ENCODE measurements at regions not wholly inside any gene's neighbourhood (a gene's known extent, or its start where the extent isn't known, plus 50 kb on each side); places are given as distances from the start of the nearest gene placed in this dataset.

DNA sequence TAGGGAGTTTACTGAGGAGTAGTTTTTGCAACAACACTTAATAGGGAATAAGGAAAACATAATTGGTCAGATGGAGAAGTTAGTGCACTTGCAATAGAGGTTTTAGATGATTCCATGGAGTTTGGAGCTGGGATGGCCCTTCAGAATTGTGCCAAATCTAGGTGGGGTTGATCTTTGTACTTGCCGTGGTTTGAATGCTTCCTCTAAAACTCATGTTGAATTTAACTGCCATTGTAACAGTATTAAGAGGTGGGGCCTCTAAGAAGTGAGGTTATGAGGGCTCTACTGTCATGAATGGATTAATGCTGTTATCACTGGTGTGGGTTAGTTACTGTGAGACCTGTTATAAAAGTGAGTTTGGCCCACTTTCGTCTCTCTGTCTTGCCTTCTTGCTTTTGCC is 94.4 kb upstream of the BOD1L1 start:
- H3K4me2 ChIP-seq (ENCODE audit: insufficient read depth, insufficient read length, low read length): no peak overlapping the region
- H2BK20ac ChIP-seq (ENCODE audit: low read depth, low read length, poor library complexity, severe bottlenecking): no peak overlapping the region
- no peak overlapping the region for H2BK15ac ChIP-seq (ENCODE audit: low read depth, low read length)
- Mint-ChIP-seq H3K27me3 (ENCODE audit: low read depth) (0 out of 2 replicates have a peak, but pooled peaks cover 3% of the 10 kb centered on the region), H3K4me1 (no peaks in the 10 kb centered on the region), H3K9me3 (no peaks in the 10 kb centered on the region), H3K4me3 (no peak overlapping the region), H3K27ac (no peak overlapping the region), H3K36me3 (ENCODE audit: insufficient read depth in 1 of 3, low read depth in 3 of 3) (no peaks in the 10 kb centered on the region)
- no peak overlapping the region for H3K56ac ChIP-seq (ENCODE audit: insufficient read length, low read depth, low read length)
- no peaks in the 10 kb centered on the region for H3K23me2 ChIP-seq (ENCODE audit: insufficient read length, low read depth, low read length, poor library complexity, severe bottlenecking)
- H3K27ac ChIP-seq (ENCODE audit: insufficient read length, low read depth, low read length): no peak overlapping the region
- TF ChIP-seq, protein P1, sequence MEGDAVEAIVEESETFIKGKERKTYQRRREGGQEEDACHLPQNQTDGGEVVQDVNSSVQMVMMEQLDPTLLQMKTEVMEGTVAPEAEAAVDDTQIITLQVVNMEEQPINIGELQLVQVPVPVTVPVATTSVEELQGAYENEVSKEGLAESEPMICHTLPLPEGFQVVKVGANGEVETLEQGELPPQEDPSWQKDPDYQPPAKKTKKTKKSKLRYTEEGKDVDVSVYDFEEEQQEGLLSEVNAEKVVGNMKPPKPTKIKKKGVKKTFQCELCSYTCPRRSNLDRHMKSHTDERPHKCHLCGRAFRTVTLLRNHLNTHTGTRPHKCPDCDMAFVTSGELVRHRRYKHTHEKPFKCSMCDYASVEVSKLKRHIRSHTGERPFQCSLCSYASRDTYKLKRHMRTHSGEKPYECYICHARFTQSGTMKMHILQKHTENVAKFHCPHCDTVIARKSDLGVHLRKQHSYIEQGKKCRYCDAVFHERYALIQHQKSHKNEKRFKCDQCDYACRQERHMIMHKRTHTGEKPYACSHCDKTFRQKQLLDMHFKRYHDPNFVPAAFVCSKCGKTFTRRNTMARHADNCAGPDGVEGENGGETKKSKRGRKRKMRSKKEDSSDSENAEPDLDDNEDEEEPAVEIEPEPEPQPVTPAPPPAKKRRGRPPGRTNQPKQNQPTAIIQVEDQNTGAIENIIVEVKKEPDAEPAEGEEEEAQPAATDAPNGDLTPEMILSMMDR (conservative IDR thresholded peaks at IDR 0.05): no peak
- H3K9me3 ChIP-seq (ENCODE audit: control insufficient read depth, low read depth, low read length): no peaks in the 10 kb centered on the region
- H3K79me1 ChIP-seq (ENCODE audit: insufficient read depth, low read depth, low read length, poor library complexity, severe bottlenecking): no peaks in the 10 kb centered on the region
- no peak overlapping the region for H3T11ph ChIP-seq (ENCODE audit: low read length)
- H2BK12ac ChIP-seq (ENCODE audit: insufficient read length, low read depth, low read length): no peak overlapping the region
- no peaks in the 10 kb centered on the region for H3K27me3 ChIP-seq (ENCODE audit: insufficient read depth, low read length)
- no peak overlapping the region for H2BK120ac ChIP-seq (ENCODE audit: low read depth, low read length, poor library complexity, severe bottlenecking)
- no peak overlapping the region for H3K14ac ChIP-seq (ENCODE audit: insufficient read depth, low read length)
- H4K8ac ChIP-seq (replicated peaks; ENCODE audit: insufficient read length, low read depth, low read length): no peak overlapping the region
- H3K9ac ChIP-seq (ENCODE audit: extremely low read depth, insufficient read length, low read length): no peak overlapping the region
- no peak overlapping the region for H4K91ac ChIP-seq (ENCODE audit: insufficient read length, low read depth, low read length)
- H3K18ac ChIP-seq (ENCODE audit: insufficient read length, low read depth, low read length): no peak overlapping the region
- H2BK5ac ChIP-seq (ENCODE audit: insufficient read length, low read length): no peak overlapping the region
- H3K4me1 ChIP-seq (ENCODE audit: insufficient read depth, low read length): no peaks in the 10 kb centered on the region
- H4K5ac ChIP-seq (ENCODE audit: insufficient read length, low read depth, low read length): no peak overlapping the region
- no peaks in the 10 kb centered on the region for H4K20me1 ChIP-seq (ENCODE audit: control insufficient read depth, insufficient read depth, insufficient read length)
- H2AK5ac ChIP-seq (ENCODE audit: insufficient read length, low read length): no peak overlapping the region
- no peak for DNase-seq
- no peak overlapping the region for H3K4ac ChIP-seq (ENCODE audit: low read depth, low read length)
- H3K79me2 ChIP-seq (ENCODE audit: insufficient read depth, low read length): no peaks in the 10 kb centered on the region
- H2AFZ ChIP-seq (ENCODE audit: low read length): no peak overlapping the region
- no CpG with 5 or more reads among the region's 2 CpGs for WGBS (ENCODE audit: extremely low coverage, insufficient read length, low lambda C conversion rate)
- H3K23ac ChIP-seq (ENCODE audit: insufficient read length, low read depth, low read length): no peak overlapping the region

Data from H9 (cell line).